Tibial artery (tissue), 4 donors: ENCODE measurements at regions not wholly inside any gene's neighbourhood (a gene's known extent, or its start where the extent isn't known, plus 50 kb on each side); places are given as distances from the start of the nearest gene placed in this dataset.
"Not testable (repeated sequence)": the region's sequence is repeated elsewhere in the genome, so short reads cannot be mapped to it uniquely, and the experiment has no call there.

Source experiments
- DNase-seq, 2 donors: peaks; one replicate each; pipeline ENCODE4 v3.0.0-alpha.2; 2019
- H3K27ac ChIP-seq, 2 donors: fragments of 200-600 bp; sonication (generic) in 1 of 2; 1 replicate in 1 of 2; 2 replicates in 1 of 2; pipeline ENCODE4 v1.5.1; 2018 to 2019; ENCODE audit warnings: mild to moderate bottlenecking in 1 of 2
- H3K27me3 ChIP-seq, 2 donors: fragments of 200-600 bp; sonication (generic) in 1 of 2; one replicate each; pipeline versions ENCODE4 v1.5.1 to v1.6.0; 2016 to 2019
- H3K36me3 ChIP-seq, 3 donors: fragments of 200-600 bp; sonication (generic) in 2 of 3; one replicate each; pipeline ENCODE4 v1.5.1; 2016 to 2019; ENCODE audit warnings: mild to moderate bottlenecking in 2 of 3
- H3K4me1 ChIP-seq, 4 donors: fragments of 200-600 bp; sonication (generic) in 2 of 4; 1 replicate in 3 of 4; 2 replicates in 1 of 4; pipeline ENCODE4 v1.5.1; 2016 to 2019
- H3K4me3 ChIP-seq, 2 donors: fragments of 200-600 bp; sonication (generic) in 1 of 2; 1 replicate in 1 of 2; 2 replicates in 1 of 2; pipeline ENCODE4 v1.5.1; 2018 to 2019; ENCODE audit warnings: mild to moderate bottlenecking in 2 of 2
- H3K9me3 ChIP-seq, 3 donors: fragments of 200-600 bp; sonication (generic) in 1 of 3; one replicate each; pipeline ENCODE4 v1.5.1; 2016 to 2019
- intact Hi-C: fragments of 100-400 bp; cut with DNase I; formaldehyde crosslinking; loops from one replicate; pipeline ENCODE4 v1.15.0; 2023; ENCODE audit warnings: low total_unique reads

GRCh38 chr5:34096033-34096432 is 53.0 kb upstream of the C1QTNF3 start:
- H3K27ac ChIP-seq, H3K4me1 ChIP-seq, H3K36me3 ChIP-seq, H3K9me3 ChIP-seq, intact Hi-C loops, DNase-seq, H3K4me3 ChIP-seq, H3K27me3 ChIP-seq: not testable (repeated sequence)

- H3K4me3 ChIP-seq, H3K9me3 ChIP-seq, H3K4me1 ChIP-seq, H3K27ac ChIP-seq, H3K27me3 ChIP-seq, intact Hi-C loops, DNase-seq, H3K36me3 ChIP-seq: not testable (repeated sequence)
Measured at GRCh38 chr5:34099891-34100290, 56.9 kb upstream of the C1QTNF3 start.

GRCh38 chr5:34101567-34101966 is 58.6 kb upstream of the C1QTNF3 start:
- H3K9me3 ChIP-seq, H3K27ac ChIP-seq, H3K36me3 ChIP-seq, H3K27me3 ChIP-seq, intact Hi-C loops, H3K4me3 ChIP-seq, H3K4me1 ChIP-seq, DNase-seq: not testable (repeated sequence)

- H3K4me1 ChIP-seq, intact Hi-C loops: not testable (repeated sequence)
Measured at GRCh38 chr5:34108897-34109296, 65.9 kb upstream of the C1QTNF3 start.

GRCh38 chr5:34124280-34124679 is 81.3 kb upstream of the C1QTNF3 start:
- H3K27me3 ChIP-seq, H3K9me3 ChIP-seq, H3K4me3 ChIP-seq, H3K36me3 ChIP-seq, DNase-seq, intact Hi-C loops, H3K27ac ChIP-seq, H3K4me1 ChIP-seq: not testable (repeated sequence)

More at GRCh38 chr5:34108897-34109296, 65.9 kb upstream of the C1QTNF3 start:
- not testable (repeated sequence) for H3K9me3 ChIP-seq, H3K4me3 ChIP-seq, H3K27ac ChIP-seq, H3K36me3 ChIP-seq, DNase-seq, H3K27me3 ChIP-seq

- H3K4me3 ChIP-seq, intact Hi-C loops, H3K27ac ChIP-seq, H3K9me3 ChIP-seq, H3K27me3 ChIP-seq, H3K36me3 ChIP-seq, DNase-seq, H3K4me1 ChIP-seq: not testable (repeated sequence)
Measured at GRCh38 chr5:34125354-34125753, 82.3 kb upstream of the C1QTNF3 start.

- not testable (repeated sequence) for H3K27ac ChIP-seq
Measured at GRCh38 chr5:34126741-34127140, 83.7 kb upstream of the C1QTNF3 start.

GRCh38 chr5:34127818-34128217 is 84.8 kb upstream of the C1QTNF3 start:
- intact Hi-C loops, H3K4me3 ChIP-seq, H3K36me3 ChIP-seq, H3K27me3 ChIP-seq, H3K27ac ChIP-seq, DNase-seq, H3K9me3 ChIP-seq, H3K4me1 ChIP-seq: not testable (repeated sequence)

More at GRCh38 chr5:34126741-34127140, 83.7 kb upstream of the C1QTNF3 start:
- H3K4me1 ChIP-seq, H3K4me3 ChIP-seq, intact Hi-C loops, H3K27me3 ChIP-seq, DNase-seq, H3K9me3 ChIP-seq, H3K36me3 ChIP-seq: not testable (repeated sequence)

DNA sequence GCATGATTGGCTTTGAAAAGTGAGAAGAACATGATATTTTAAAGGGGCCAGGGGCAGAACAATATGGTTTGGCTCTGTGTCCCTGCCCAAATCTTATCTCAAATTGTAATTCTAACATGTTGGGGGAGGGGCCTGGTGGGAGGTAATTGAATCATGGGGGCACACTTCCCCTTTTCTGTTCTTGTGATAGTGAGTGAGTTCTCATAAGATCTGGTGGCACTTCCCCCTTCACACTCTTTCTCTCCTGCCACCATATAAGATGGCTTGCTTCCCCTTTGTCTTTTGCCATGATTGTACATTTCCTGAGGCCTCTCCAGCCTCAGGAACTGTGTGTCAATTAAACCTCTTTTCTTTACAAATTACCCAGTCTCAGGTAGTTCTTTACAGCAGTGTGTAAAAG is 85.9 kb upstream of the C1QTNF3 start:
- H3K27me3 ChIP-seq, H3K36me3 ChIP-seq, DNase-seq, intact Hi-C loops, H3K27ac ChIP-seq, H3K9me3 ChIP-seq, H3K4me3 ChIP-seq, H3K4me1 ChIP-seq: not testable (repeated sequence)

DNA sequence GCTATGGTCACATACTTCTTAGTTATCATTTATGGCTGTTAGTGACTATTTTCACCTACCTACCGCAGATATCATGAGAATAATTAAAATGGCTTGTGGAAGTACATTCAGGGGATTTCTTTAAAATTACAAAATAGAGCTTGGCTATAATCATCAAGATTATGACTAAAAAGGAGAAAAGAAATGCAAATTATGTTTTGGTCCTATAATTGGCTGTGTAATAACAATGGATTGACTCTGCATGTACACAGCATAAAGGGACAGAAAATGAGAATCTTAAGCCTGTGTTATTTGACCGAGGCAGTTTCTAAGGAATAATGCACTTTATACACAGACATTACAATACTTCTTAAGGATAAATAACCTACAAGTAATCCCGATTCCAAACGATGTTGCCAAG is 112.0 kb upstream of the C1QTNF3 start:
- H3K4me3 ChIP-seq, H3K36me3 ChIP-seq, H3K9me3 ChIP-seq, H3K27me3 ChIP-seq, H3K4me1 ChIP-seq, H3K27ac ChIP-seq, intact Hi-C loops, DNase-seq: not testable (repeated sequence)

- H3K36me3 ChIP-seq, H3K27me3 ChIP-seq, H3K27ac ChIP-seq, H3K9me3 ChIP-seq, H3K4me1 ChIP-seq, DNase-seq, intact Hi-C loops, H3K4me3 ChIP-seq: not testable (repeated sequence)
Measured at GRCh38 chr5:34156703-34157414, 113.8 kb upstream of the C1QTNF3 start.

- H3K36me3 ChIP-seq, H3K27ac ChIP-seq, DNase-seq, H3K4me1 ChIP-seq, H3K27me3 ChIP-seq, intact Hi-C loops, H3K4me3 ChIP-seq, H3K9me3 ChIP-seq: not testable (repeated sequence)
Measured at GRCh38 chr5:34160904-34161303, 117.9 kb upstream of the C1QTNF3 start.

DNA sequence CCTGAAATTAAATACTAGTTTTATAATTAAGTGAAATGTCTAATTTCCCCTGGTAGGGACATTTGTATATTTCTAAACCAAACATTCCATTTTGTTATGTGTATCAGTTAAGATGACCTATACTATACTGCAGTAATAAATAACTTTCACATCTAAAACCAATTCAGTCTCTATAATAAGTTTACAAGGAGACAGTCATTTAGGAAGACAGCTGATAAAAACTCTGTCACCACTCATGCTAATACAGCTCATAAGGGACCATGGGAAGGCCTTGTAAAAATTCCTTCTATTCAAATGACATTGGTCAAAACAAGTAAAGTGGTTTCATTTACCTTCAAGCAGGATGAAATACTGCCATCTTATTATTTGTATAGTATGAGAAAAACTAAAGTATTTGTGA is 128.4 kb upstream of the C1QTNF3 start:
- intact Hi-C loops = not testable (repeated sequence)

GRCh38 chr5:34179453-34180190 is 136.6 kb upstream of the C1QTNF3 start:
- H3K27ac ChIP-seq, H3K9me3 ChIP-seq, intact Hi-C loops, H3K4me3 ChIP-seq, H3K27me3 ChIP-seq, H3K4me1 ChIP-seq: not testable (repeated sequence)
- DNase-seq = peak in 1 of 2 donors; percentile 58
- H3K36me3 ChIP-seq = peaks cover 18 to 54% (median 37%) of the 10 kb centered on the region in 3 donors

More for the DNA sequence above, 128.4 kb upstream of the C1QTNF3 start:
- not testable (repeated sequence) for H3K9me3 ChIP-seq, H3K27me3 ChIP-seq, H3K4me3 ChIP-seq, DNase-seq, H3K27ac ChIP-seq, H3K4me1 ChIP-seq
- peaks cover 7 to 25% (median 10%) of the 10 kb centered on the region in 3 donors for H3K36me3 ChIP-seq
